ENCODE measurements at regions not wholly inside any gene's neighbourhood (a gene's known extent, or its start where the extent isn't known, plus 50 kb on each side); places are given as distances from the start of the nearest gene placed in this dataset.

GRCh38 chr4:57682275-57682674 lies 572.1 kb upstream of the IGFBP7 start:
- no peak for DNase-seq (ENCODE audit: low spot score)

- no peak for DNase-seq (ENCODE audit: low spot score)
Measured at GRCh38 chr4:57679969-57680368, 569.8 kb upstream of the IGFBP7 start.

- DNase-seq (ENCODE audit: low spot score): no peak
Measured at GRCh38 chr4:57676394-57676793, 566.2 kb upstream of the IGFBP7 start.

GRCh38 chr4:57672846-57673433 lies 562.8 kb upstream of the IGFBP7 start:
- no peak for DNase-seq (ENCODE audit: low spot score)

GRCh38 chr4:57668621-57669020 lies 558.4 kb upstream of the IGFBP7 start:
- DNase-seq (ENCODE audit: low spot score): no peak

GRCh38 chr4:57665806-57666205 lies 555.6 kb upstream of the IGFBP7 start:
- no peak for DNase-seq (ENCODE audit: low spot score)

GRCh38 chr4:57661517-57662090 lies 551.4 kb upstream of the IGFBP7 start:
- DNase-seq (ENCODE audit: low spot score): no peak

GRCh38 chr4:57658673-57659072 lies 548.5 kb upstream of the IGFBP7 start:
- no peak for DNase-seq (ENCODE audit: low spot score)

GRCh38 chr4:57658188-57658587 lies 548.0 kb upstream of the IGFBP7 start:
- no peak for DNase-seq (ENCODE audit: low spot score)

- DNase-seq (ENCODE audit: low spot score): no peak
Measured at GRCh38 chr4:57655342-57655741, 545.2 kb upstream of the IGFBP7 start.

GRCh38 chr4:57652779-57653178 lies 542.6 kb upstream of the IGFBP7 start:
- no peak for DNase-seq (ENCODE audit: low spot score)

GRCh38 chr4:57640391-57641100 lies 530.4 kb upstream of the IGFBP7 start:
- DNase-seq (ENCODE audit: low spot score): no peak

GRCh38 chr4:57639561-57640382 lies 529.6 kb upstream of the IGFBP7 start:
- DNase-seq (ENCODE audit: low spot score): no peak

GRCh38 chr4:57635910-57636309 lies 525.7 kb upstream of the IGFBP7 start:
- no peak for DNase-seq (ENCODE audit: low spot score)

GRCh38 chr4:57633212-57633859 lies 523.2 kb upstream of the IGFBP7 start:
- no peak for DNase-seq (ENCODE audit: low spot score)

GRCh38 chr4:57632564-57632963 lies 522.4 kb upstream of the IGFBP7 start:
- no peak for DNase-seq (ENCODE audit: low spot score)

- DNase-seq (ENCODE audit: low spot score): no peak
Measured at GRCh38 chr4:57631147-57631546, 521.0 kb upstream of the IGFBP7 start.

GRCh38 chr4:57628004-57628403 lies 517.8 kb upstream of the IGFBP7 start:
- no peak for DNase-seq (ENCODE audit: low spot score)

GRCh38 chr4:57614257-57614932 lies 504.2 kb upstream of the IGFBP7 start:
- no peak for DNase-seq (ENCODE audit: low spot score)

GRCh38 chr4:57612279-57612678 lies 502.1 kb upstream of the IGFBP7 start:
- DNase-seq (ENCODE audit: low spot score): no peak

GRCh38 chr4:57607566-57608180 lies 497.5 kb upstream of the IGFBP7 start:
- DNase-seq (ENCODE audit: low spot score): no peak

Data from iPS-NIHi11 (cell line).